ENCODE measurements at regions not wholly inside any gene's neighbourhood (a gene's known extent, or its start where the extent isn't known, plus 50 kb on each side); places are given as distances from the start of the nearest gene placed in this dataset.

GRCh38 chr13:63110466-63110865, 1694.8 kb upstream of the PCDH20 start:
- no peak for DNase-seq (ENCODE audit: low read depth)

DNA sequence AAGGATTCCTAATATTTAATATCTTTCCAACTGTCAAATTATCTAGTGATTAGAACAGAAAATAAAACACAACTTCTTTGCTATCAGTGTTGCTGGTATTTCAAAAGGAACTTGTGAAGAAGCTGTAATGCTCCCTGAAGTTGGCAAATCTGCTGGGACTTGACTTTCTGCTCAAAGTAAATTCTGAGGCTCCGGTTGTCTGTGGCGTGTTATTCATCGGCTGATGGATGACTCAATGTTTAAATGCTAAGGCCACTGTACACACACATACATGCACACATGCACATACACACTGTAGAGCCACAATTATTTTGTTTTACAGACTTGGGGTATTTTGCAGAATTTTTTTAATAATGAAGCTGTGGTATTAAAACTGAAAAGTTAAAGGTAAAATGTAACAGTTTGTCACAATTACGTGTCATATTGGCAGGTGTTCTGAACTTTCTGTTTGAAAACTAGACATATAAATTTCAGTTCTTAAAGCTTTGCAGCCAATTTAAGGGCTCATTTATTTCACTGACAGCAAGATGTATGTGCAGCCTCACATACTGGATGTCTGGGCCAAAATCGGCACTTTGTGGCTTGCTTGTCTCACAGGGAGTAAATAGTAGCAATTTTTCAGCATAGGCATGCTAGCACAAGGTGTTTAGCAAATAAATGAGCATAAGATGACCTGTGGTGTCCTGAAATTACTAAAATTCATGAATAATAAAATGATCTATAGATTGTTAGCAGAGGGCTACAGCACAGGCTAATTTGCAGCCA, 1691.7 kb upstream of the PCDH20 start:
- peak; percentile 9 for DNase-seq (ENCODE audit: low read depth)

GRCh38 chr13:63094717-63095116, 1679.1 kb upstream of the PCDH20 start:
- DNase-seq (ENCODE audit: low read depth): no peak

DNA sequence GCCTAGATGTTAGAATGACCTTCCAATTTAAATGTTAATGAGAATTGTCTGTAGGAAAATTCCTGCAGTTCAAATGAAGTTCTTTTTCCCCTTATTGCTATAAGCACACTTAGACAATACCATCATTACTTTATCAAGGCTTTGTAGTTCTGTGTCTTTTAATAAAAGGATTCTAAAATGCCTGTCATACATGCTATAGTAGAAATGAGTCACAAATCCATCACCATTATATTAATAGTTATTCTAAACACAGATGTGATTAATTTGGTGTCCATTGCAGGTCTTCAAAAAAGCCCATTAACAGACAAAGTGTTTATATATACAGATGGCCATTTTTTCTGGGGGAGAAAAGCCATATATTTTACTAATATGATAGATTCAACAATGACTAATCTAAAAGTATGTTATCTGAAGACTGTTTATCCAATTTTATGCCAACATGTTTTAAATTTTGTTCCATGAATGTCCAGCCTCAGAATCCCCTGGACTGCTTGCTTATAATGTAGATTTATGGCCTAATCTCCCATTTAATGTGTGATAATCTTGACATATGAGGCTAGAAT, 1678.3 kb upstream of the PCDH20 start:
- DNase-seq (ENCODE audit: low read depth): no peak

GRCh38 chr13:63092456-63092855, 1676.8 kb upstream of the PCDH20 start:
- peak; percentile 39 for DNase-seq (ENCODE audit: low read depth)

DNA sequence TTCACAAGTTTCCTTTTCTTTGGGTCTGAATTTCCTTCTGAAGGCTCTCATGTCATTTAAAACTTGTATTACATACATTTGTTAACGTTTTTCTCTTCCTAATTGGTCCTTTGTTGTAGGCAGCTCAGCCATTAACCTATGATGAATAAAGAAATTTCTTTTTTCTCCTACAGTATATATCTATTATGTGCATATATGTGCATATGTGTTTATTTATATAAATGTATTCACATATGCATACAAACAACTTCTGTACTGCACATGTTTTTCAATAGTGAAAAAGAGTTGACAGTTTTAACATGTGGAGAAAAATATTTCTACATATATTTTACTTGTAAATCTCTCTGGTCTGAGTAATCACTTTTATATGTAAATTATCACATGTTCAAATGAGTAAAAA, 1674.9 kb upstream of the PCDH20 start:
- DNase-seq (ENCODE audit: low read depth): no peak

- peak; percentile 32 for DNase-seq (ENCODE audit: low read depth)
Measured at GRCh38 chr13:63088226-63088625, 1672.6 kb upstream of the PCDH20 start.

- DNase-seq (ENCODE audit: low read depth): no peak
Measured at GRCh38 chr13:63086286-63086685, 1670.6 kb upstream of the PCDH20 start.

DNA sequence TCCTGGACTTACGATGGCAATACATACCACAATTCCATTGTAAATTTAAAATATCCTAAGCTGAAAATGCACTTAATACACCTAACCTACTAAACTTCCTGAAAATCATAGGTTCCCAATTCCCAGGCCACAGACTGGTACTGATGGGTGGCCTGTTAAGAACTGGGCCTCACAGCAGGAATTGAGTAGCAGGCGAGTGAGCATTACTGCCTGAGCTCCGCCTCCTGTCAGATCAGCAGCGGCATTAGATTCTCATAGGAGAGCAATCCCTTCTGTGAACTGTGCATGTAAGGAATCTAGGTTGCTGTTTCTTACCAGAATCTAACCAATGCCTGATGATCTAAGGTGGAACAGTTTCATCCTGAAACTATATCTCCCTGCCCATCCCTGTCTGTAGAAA, 1670.2 kb upstream of the PCDH20 start:
- DNase-seq (ENCODE audit: low read depth): no peak

GRCh38 chr13:63081400-63082014, 1665.9 kb upstream of the PCDH20 start:
- DNase-seq (ENCODE audit: low read depth): no peak

GRCh38 chr13:63075126-63075525, 1659.5 kb upstream of the PCDH20 start:
- DNase-seq (ENCODE audit: low read depth): no peak

DNA sequence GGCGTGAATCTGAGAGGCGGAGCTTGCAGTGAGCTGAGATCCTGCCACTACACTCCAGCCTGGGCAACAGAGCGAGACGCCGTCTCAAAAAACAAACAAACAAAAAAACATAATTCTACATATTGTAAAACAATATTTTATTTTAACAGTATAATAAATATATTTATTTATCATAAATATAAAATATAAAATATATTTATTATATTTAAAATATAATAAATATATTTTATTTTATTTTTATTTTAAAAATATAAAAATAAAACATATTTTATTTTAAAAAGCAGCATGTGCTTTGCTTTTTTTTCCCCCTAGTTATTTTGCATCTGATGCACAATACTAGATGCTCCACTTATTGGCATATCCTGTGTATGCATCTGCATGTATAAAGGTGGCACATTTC, 1634.6 kb upstream of the PCDH20 start:
- no peak for DNase-seq (ENCODE audit: low read depth)

DNA sequence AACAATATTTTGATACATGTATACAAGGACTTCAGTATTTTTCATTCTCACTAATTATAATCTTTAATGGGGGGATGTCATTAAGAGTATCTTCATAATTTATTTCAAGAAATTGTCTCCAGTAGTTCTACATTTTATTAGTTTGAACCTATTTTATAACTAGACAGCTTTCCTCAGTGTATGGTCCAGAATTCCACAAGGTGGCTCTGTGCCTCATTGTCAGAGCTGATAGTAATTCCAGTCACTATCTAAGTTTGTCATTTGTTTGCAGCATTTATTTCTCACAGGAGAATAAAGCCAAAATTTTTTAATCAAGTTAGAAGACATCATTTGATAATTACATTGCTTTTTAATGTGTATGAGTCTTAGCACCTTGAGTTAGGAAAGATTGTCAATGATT, 1633.0 kb upstream of the PCDH20 start:
- DNase-seq (ENCODE audit: low read depth): no peak

DNA sequence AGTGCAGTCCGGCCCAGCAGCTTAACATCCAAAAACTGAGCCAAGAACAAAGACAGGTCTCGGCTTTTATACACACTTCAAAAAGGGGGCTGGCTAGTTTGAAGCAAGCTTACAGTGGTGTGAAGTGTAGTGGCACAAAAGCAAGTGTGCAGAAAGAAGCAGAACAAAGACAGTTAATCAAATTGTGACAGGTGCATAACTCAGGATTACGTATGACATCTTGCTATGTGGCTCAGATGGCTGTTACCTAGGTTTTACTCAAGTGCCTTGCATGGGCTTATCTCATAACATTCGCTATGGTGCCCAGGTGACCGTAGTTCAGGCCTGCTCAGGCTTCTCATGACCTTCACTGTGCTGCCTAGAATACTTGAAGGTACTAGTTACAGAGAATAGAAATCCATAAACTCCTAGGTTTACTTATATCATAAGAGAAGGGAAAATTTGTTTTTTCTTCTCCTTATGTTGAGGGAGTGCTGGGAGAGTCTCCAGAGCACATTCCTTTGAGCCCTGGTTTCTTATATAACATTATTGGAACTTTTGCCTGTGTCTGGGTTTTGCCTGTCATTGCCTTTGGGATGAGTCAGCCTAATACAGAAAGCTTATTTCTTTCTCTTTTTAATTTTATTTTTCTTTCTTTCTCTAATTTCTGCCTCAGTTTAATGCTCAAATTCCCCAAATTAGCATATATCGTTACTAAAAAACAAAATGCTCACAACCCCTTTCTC, 1629.1 kb upstream of the PCDH20 start:
- no peak for DNase-seq (ENCODE audit: low read depth)

DNA sequence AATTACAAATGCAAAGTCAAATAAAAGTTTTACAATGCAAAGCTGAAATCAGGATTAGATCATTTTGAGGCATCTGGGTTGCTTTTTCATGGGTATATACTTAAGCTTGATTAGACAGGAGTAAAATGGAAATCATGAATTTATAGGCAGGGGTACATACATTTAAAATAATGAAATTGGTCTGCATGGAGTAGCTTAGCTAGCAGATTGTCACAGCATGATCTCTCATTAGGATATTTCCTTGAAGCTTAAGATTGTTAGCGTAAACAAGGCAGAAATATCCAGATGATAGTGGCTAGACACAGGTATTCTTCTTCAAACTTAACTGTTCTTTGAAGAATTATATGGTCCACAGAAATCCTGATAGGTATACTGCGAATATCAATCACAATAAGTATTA, 1627.0 kb upstream of the PCDH20 start:
- no peak for DNase-seq (ENCODE audit: low read depth)

DNA sequence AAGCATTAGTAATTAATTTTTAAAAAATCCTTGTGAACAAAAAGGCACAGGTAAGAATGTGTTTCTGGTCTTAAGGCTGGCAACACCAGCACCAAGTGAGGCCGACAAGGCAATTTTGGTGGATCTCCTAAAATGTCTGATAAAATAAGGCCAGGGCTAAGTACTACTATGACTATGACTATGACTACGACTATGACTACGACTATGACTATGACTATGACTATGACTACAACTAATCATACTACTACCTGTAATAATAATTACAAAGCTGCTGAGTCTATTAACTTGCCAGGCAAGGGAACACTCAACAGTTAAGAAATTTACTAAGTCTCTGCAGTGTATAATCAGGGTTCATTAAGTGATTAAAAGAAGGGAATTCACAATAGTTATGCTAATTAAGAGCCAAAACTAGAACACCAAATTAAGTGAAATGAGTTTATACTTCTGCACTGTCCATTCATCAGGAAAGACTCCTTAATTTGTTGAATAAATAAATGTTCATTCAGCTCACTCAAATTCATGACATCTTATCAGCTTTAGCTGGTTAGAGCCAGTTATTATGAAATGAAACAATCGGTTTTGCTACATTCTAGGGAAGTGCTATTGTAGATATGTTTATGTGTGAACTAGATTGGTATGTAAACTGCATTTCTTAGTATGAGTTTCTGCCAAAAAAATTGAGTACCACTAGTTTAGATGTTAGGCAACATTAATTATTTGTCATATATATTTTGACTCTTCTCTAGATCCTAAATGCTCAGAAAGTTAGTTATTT, 1626.2 kb upstream of the PCDH20 start:
- peak; percentile 67 for DNase-seq (ENCODE audit: low read depth)

GRCh38 chr13:63026285-63026797, 1610.7 kb upstream of the PCDH20 start:
- no peak for DNase-seq (ENCODE audit: low read depth)

DNA sequence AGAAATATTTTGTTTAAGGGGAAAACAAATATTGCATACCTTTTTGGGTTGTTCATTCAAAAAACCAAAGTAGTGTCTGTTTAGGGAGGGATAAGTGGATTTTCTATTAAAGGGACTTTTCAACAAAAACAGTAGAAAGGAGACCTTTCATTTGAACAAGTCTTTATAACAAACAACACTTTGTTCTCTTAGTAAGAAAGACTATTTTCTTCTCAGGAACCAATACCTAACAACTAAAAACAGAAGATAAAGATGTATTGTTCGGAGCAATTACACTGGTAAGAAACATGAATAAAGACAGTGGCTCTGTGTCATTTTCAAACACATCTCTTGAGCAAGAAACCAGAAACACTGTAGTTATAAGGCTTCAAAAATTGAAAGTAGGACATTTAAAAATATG, 1610.1 kb upstream of the PCDH20 start:
- no peak for DNase-seq (ENCODE audit: low read depth)

DNA sequence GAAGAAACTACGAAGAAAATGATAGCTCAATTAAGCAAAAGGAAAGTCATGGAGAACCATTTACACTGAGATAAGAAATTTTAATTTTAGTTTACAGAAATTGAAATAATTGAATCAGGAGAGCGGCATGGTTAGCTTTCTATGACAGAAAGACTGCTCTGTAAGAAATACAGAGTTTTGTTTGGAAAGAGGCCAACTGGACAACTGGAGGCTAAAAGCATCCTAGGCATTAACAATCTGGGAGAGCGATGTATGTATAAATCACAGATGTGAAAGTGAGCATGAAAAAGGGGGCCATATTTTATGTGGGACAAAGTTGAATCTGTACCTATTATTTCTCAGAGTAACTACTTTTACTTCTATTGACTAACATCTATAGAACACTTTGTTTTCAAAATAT, 1608.8 kb upstream of the PCDH20 start:
- peak; percentile 1 for DNase-seq (ENCODE audit: low read depth)

DNA sequence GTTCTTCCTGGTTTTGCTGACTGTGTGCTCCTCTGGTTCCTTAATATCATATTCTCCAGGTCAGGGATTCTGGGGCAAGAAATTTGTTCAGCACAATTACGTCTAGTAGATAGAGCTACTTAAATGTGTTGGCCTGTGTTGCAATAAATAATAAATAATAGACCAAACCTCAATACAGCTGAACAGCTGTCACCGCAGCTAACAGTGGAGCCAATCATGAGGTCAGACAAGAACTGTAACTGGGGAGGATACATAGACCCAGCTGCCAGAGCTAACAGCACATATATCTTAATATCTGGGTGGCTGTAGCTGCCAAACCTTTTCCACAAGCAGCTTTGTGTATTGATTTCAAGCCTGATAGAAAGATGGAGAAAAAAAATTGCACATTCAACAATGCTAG, 1596.3 kb upstream of the PCDH20 start:
- DNase-seq (ENCODE audit: low read depth): no peak

DNA sequence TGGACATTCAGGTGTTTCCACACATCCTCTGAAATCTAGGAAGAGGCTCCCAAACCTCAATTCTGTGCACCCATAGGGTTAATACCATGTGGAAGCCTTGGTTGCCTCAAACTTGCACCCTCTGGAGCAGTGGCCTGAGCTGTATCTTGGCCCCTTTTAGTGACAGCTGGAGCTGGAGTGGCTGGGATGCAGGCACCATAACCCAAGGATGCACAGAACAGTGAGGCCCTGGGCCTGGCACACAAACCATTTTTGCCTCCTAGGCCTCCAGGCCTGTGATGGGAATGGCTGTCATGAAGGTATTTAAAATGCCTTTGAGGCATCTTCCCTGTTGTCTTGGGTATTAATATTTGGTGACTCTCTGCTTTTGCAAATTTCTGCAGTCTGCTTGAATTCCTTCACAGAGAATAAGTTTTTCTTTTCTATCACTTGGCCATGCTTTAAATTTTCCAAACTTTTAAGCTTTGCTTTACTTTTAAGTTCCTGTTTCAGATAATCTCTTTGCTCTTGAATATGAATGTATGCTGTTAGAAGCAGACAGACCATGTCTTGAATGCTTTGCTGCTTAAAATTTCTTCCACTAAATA, 1594.5 kb upstream of the PCDH20 start:
- DNase-seq (ENCODE audit: low read depth): no peak

DNA sequence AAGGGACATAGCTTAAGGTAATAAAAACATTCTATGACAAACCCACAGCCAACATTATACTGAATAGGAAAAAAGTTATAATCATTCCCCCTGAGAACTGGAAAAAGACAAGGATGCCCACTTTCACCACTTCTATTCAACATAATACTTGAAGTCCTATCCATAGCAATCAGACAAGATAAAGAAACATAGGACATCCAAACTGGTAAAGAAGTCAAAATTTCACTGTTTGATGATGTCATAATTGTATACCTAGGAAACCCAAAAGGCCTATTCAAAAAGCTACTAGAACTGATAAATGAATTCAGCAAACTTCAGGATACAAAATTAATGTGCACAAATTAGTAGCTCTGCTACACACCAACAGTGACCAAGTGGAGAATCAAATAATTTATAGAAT, 1590.0 kb upstream of the PCDH20 start:
- DNase-seq (ENCODE audit: low read depth): no peak

Data from iris pigment epithelial cell (primary cell).